Common myeloid progenitor, CD34-positive (primary cell): ENCODE measurements at regions not wholly inside any gene's neighbourhood (a gene's known extent, or its start where the extent isn't known, plus 50 kb on each side); places are given as distances from the start of the nearest gene placed in this dataset.

Source experiments
- CTCF ChIA-PET: fragments of 350-600 bp; sonication (Branson Sonifier 250); formaldehyde crosslinking; loops from one replicate; lab custom pipeline; 2021; ENCODE audit warnings: antibody characterized with exemption; lab: Charles Lee
- POLR2A ChIA-PET: fragments of 350-600 bp; sonication (Branson Sonifier 250); formaldehyde crosslinking; loops from one replicate; lab custom pipeline; 2021; ENCODE audit warnings: antibody characterized with exemption; lab: Charles Lee
- DNase-seq, 3 donors: peaks; one replicate each; pipeline versions ENCODE4 v3.0.0 to v3.0.0-alpha.2; 2013
- H3K27ac ChIP-seq, 2 experiments: 1 replicate in 1 of 2; 2 replicates in 1 of 2; pipeline ENCODE4 v1.7.0; 2013; ENCODE audit warnings: inconsistent platforms in 2 of 2, low read length in 2 of 2, mild to moderate bottlenecking in 2 of 2, low read depth in 1 of 2, moderate library complexity in 1 of 2; ENCODE audit not compliant: severe bottlenecking in 2 of 2, insufficient read depth in 1 of 2, poor library complexity in 1 of 2
- H3K27me3 ChIP-seq, 5 experiments: replicated peaks in 2 of 5; 1 replicate in 3 of 5; 2 replicates in 2 of 5; pipeline versions ENCODE4 v1.6.1 to v1.7.0; 2013; ENCODE audit warnings: low read length in 4 of 5, mild to moderate bottlenecking in 2 of 5, moderate library complexity in 2 of 5, inconsistent platforms in 1 of 5; ENCODE audit not compliant: insufficient read depth in 5 of 5, control insufficient read depth in 4 of 5
- H3K36me3 ChIP-seq, 4 experiments: 1 replicate in 2 of 4; 2 replicates in 2 of 4; pipeline versions ENCODE4 v1.6.1 to v1.7.0; 2013; ENCODE audit warnings: low read length in 3 of 4, control low read depth in 1 of 4, mild to moderate bottlenecking in 1 of 4; ENCODE audit not compliant: control insufficient read depth in 4 of 4, insufficient read depth in 4 of 4
- H3K4me1 ChIP-seq, 4 experiments: 1 replicate in 3 of 4; 2 replicates in 1 of 4; pipeline versions ENCODE4 v1.6.1 to v1.7.1; 2013; ENCODE audit warnings: low read length in 3 of 4, mild to moderate bottlenecking in 3 of 4, control low read depth in 1 of 4, inconsistent platforms in 1 of 4, moderate library complexity in 1 of 4; ENCODE audit not compliant: control insufficient read depth in 4 of 4, insufficient read depth in 4 of 4; ENCODE audit errors: control extremely low read depth in 1 of 4
- H3K4me3 ChIP-seq, 7 experiments: 1 replicate in 4 of 7; 2 replicates in 3 of 7; pipeline versions ENCODE4 v1.5.1 to v1.7.0; 2013; ENCODE audit warnings: mild to moderate bottlenecking in 7 of 7, low read length in 6 of 7, moderate library complexity in 6 of 7, inconsistent platforms in 2 of 7, low read depth in 2 of 7, control low read depth in 1 of 7; ENCODE audit not compliant: insufficient read depth in 4 of 7, control insufficient read depth in 1 of 7; ENCODE audit errors: extremely low read depth in 1 of 7
- H3K9me3 ChIP-seq, 5 experiments: 1 replicate in 4 of 5; 2 replicates in 1 of 5; pipeline versions ENCODE4 v1.6.1 to v1.7.1; 2013; ENCODE audit warnings: low read length in 4 of 5, mild to moderate bottlenecking in 2 of 5, inconsistent platforms in 1 of 5, low read depth in 1 of 5, moderate library complexity in 1 of 5; ENCODE audit not compliant: control insufficient read depth in 4 of 5, insufficient read depth in 2 of 5; ENCODE audit errors: control extremely low read depth in 1 of 5
- WGBS: methylation state at CpG from one replicate; pipeline ENCODE4 v1.1.5; 2013; ENCODE audit not compliant: insufficient coverage; 5-methylcytosine and 5-hydroxymethylcytosine counted together

DNA sequence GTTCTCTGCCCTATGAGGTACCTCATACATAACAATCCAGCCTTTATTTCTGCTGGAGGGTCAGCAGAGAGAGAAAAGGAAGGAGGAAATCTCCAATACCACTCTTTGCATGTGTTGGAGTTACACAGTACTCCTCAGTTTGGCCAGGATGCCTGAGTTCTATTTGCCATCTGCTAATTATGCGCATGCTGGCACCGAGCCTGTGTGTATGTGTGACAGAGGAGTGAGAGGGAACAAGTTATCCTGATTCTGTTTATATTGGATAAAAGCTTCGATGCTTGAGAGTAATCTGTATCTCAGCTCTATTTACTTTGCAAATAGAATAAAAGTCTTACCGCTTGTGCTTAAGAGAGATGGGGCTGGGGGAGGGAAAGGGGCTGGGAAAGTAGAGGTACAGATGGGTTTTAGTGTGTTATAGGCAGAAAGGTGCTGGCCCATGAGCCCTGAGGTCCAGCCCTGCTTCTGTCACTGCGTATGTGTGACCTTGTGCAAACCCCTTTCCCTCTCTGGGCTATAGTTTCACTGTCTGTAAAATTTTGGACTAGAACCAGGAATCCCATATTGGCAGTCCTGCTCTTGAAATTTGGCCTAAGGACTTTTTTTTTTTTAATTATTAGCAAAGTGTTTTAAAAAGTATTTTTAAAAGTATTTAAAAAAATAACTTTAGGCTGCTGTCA lies 54.5 kb upstream of the PLXNA2 start:
- Histone ChIP-seq H3K27me3 (peaks cover 0 to 5% (median 0%) of the 10 kb centered on the region in 5 experiments), H3K4me1 (peaks cover 0 to 2% (median under 1%) of the 10 kb centered on the region in 4 experiments), H3K36me3 (no peaks in the 10 kb centered on the region), H3K4me3 (no peak overlapping the region), H3K27ac (no peak overlapping the region), H3K9me3 (no peaks in the 10 kb centered on the region)
- DNase-seq, result no peak
- ChIA-PET POLR2A (no interaction called here), CTCF (no interaction called here)
- 95% methylated on average over 4 of the region's 5 CpGs for WGBS

DNA sequence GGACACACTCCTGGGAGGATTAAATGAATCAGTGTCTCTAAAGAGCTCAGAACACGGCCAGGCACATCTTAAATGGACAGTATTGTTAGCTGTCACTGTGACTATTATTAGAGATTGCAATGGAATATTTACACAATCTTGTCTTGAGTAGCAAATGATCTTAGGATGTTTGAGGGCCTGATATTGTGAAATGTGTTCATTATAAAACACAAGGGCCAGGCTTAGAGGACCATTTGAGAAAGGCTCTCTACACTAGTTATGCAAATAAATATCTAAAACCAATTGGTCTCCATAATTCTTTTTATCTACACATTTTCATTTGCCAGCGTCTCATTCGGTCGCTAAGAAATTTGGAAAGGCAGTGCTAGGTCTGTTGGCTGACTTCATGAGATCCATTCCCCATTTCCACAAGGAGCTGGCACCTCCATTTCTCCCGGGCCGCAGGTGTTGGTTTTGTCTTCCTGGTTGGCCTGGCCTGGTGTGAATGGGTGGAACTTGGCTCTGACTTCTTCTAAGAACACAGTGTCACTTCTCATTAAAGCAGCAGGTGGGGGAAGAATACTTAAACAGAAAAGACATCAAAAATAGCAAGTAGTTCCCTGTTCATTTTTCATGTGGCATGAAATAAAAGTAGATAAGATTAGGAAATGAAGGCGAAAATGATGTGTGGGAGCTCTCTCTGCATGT lies 56.0 kb upstream of the PLXNA2 start:
- ChIA-PET POLR2A (no interaction called here), CTCF (no interaction called here)
- peaks cover 0 to 2% (median under 1%) of the 10 kb centered on the region in 4 experiments for H3K4me1 ChIP-seq
- H3K36me3 ChIP-seq, result no peaks in the 10 kb centered on the region
- H3K4me3 ChIP-seq, result no peak overlapping the region
- H3K27me3 ChIP-seq, result peaks cover 0 to 1% (median 0%) of the 10 kb centered on the region in 5 experiments
- H3K27ac ChIP-seq, result no peak overlapping the region
- no peak for DNase-seq
- WGBS, result 96% methylated on average over 4 of the region's 7 CpGs
- no peaks in the 10 kb centered on the region for H3K9me3 ChIP-seq

DNA sequence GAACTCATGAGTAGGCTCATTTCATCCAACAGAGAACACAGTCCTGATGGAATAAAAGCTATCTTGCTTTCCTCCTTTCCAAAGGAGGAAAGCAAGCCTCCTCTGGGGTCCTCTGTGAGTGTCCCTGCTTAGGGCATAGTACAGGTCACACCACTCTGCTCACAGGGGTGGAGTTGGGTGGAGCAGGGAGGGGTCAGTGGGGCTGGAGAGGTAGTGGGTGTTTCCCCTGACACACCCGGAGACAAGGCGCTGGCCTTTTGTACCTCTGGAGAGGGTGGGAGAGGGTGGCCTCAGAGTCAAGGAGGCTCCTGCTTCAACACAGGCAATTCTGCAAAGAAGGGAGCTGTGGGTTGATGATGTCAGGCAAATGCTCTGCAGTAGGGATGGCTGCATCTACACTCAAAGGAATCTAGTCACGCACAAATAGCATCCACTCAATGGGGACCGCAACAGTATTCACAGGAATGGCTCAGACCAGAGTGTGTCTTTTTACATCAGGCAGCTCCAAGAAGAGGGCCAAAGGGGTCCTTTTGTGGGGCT lies 58.6 kb upstream of the PLXNA2 start:
- WGBS, result 97% methylated on average over 4 of the region's 4 CpGs
- ChIA-PET POLR2A (no interaction called here), CTCF (interaction anchor here (1.2 kb wide), 1 partner anchor 9 kb away, joined by 3 read pairs; no protein-coding TSS in a partner anchor)
- Histone ChIP-seq H3K4me1 (peaks cover 0 to 2% (median under 1%) of the 10 kb centered on the region in 4 experiments), H3K9me3 (no peaks in the 10 kb centered on the region), H3K27ac (no peak overlapping the region), H3K4me3 (no peak overlapping the region), H3K36me3 (no peaks in the 10 kb centered on the region), H3K27me3 (peaks cover 0 to 1% (median 0%) of the 10 kb centered on the region in 5 experiments)
- no peak for DNase-seq

DNA sequence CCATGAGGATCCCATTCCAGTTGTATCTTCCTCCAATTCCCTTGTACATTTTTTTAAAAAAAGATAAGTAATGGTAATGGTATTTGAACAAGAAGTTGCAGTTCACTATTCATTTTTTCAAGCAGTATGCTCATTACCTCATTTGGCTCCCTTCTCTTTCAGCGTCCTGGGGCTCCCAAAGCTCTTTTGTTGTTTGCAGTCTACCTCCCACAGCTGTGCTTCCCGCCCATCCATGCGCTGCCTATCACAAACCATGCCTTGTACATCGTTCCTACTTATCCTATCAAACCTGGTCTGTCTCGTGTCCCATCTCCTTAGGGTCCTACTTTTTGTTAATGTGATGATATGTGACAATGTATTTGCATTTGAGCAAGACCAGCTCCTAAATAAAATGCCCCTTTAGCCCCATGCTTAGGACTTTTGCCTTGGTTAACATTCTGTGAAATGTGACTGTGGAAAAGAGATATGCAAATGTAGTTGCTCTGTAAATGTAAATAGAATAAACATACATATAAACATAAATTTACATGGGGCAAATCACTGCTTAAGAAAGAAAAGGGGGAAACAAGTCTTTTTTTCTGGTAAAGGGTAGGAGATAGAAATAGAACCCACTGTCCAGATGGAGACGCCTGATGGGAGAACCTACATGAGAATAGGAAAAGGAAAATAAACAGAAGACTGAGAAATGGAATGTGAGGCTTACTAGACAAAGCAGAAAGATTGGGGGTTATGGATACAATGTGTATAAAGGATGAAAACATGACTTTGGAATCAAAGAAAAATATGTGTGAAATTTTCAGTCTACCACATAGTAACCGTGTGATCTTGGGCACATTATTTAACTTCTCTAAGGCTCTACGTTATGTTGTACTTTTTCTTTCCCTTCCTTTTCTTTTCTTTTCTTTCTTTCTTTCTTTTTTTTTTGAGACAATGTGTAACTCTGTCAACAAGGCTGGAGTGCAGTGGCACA lies 59.8 kb upstream of the PLXNA2 start:
- no peaks in the 10 kb centered on the region for H3K36me3 ChIP-seq
- no peak overlapping the region for H3K27ac ChIP-seq
- peaks cover 0 to 2% (median under 1%) of the 10 kb centered on the region in 4 experiments for H3K4me1 ChIP-seq
- no peak for DNase-seq
- WGBS, result 86% methylated on average over 2 of the region's 8 CpGs
- ChIA-PET POLR2A (no interaction called here), CTCF (interaction anchor here (1.2 kb wide), 1 partner anchor 8 kb away, joined by 3 read pairs; no protein-coding TSS in a partner anchor)
- H3K27me3 ChIP-seq, result peaks cover 0 to 1% (median 0%) of the 10 kb centered on the region in 5 experiments
- no peaks in the 10 kb centered on the region for H3K9me3 ChIP-seq
- no peak overlapping the region for H3K4me3 ChIP-seq

DNA sequence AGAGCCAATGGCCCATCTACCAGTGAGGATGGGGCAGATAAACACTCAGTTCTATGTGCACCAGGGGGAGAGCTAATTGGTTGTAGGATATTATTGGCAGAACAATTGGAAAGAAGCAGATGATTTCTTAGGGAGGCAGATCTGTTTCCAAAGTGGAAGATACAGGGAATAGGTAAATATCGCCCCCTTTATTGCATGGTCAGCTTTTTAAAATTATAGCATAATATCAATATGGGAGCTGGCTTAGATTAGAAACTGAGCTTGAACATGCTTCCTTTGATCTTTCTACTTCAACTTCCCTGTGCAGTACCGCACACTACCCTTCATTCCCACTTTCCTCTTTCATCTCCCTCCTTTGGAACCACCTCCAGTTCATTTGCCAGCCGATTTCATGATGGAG lies 64.0 kb upstream of the PLXNA2 start:
- Histone ChIP-seq H3K9me3 (peaks cover 0 to 1% (median 0%) of the 10 kb centered on the region in 5 experiments), H3K4me3 (no peak overlapping the region), H3K36me3 (no peaks in the 10 kb centered on the region), H3K4me1 (peaks cover 0 to 3% (median 0%) of the 10 kb centered on the region in 4 experiments), H3K27ac (no peak overlapping the region), H3K27me3 (peaks cover 0 to 2% (median 0%) of the 10 kb centered on the region in 5 experiments)
- no peak for DNase-seq
- ChIA-PET POLR2A (no interaction called here), CTCF (no interaction called here)
- WGBS, result 88% methylated on average over 2 of the region's 3 CpGs

DNA sequence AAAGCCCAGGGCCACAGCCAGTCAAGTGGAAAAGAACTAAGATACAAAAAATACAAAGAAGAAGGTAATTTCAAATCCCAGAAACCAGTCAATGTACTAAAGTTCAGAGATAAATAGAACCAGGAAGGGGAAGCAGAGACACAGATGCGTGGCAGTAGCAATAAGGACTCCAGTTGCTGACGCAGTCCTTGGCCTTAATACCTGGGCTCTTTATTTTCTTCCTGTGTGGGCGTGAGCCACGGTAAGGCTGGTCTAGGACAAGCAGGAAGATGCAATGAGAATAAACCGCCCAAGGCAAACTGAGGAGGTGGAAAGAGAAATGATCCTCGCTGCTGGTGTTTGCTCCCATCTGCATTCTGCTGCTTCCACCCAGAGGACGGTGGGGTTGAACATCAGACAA lies 65.6 kb upstream of the PLXNA2 start:
- peaks cover 0 to 1% (median 0%) of the 10 kb centered on the region in 5 experiments for H3K9me3 ChIP-seq

More for the DNA sequence above, 65.6 kb upstream of the PLXNA2 start:
- no peaks in the 10 kb centered on the region for H3K36me3 ChIP-seq
- DNase-seq, result no peak
- 86% methylated on average over 6 of the region's 7 CpGs for WGBS
- H3K27ac ChIP-seq, result no peak overlapping the region
- H3K4me1 ChIP-seq, result peaks cover 0 to 3% (median 0%) of the 10 kb centered on the region in 4 experiments
- H3K4me3 ChIP-seq, result no peak overlapping the region
- peaks cover 0 to 2% (median 0%) of the 10 kb centered on the region in 5 experiments for H3K27me3 ChIP-seq
- CTCF ChIA-PET, result no interaction called here
- POLR2A ChIA-PET, result no interaction called here
